PFSK-1 (cell line): ENCODE measurements at regions not wholly inside any gene's neighbourhood (a gene's known extent, or its start where the extent isn't known, plus 50 kb on each side); places are given as distances from the start of the nearest gene placed in this dataset.

Experiments used
- FOXP2 ChIP-seq: optimal IDR thresholded peaks from 2 replicates; pipeline ENCODE3; 2011; ENCODE audit warnings: borderline replicate concordance, control low read depth, inconsistent platforms; ENCODE audit not compliant: insufficient read depth; ENCODE audit errors: extremely low read length, extremely low read depth
- POLR2AphosphoS5 ChIP-seq: IDR thresholded peaks from 2 replicates; pipeline ENCODE4 v1.6.1; 2012; ENCODE audit warnings: low read depth, mild to moderate bottlenecking, control low read depth, low read length, moderate library complexity
- SIN3A ChIP-seq: IDR thresholded peaks from 2 replicates; pipeline ENCODE4 v1.6.1; 2012; ENCODE audit warnings: mild to moderate bottlenecking, low read length, moderate library complexity, borderline replicate concordance; ENCODE audit not compliant: insufficient read depth
- TAF1 ChIP-seq: IDR thresholded peaks from 2 replicates; pipeline ENCODE4 v1.6.1; 2012; ENCODE audit warnings: low read length, control low read depth, borderline replicate concordance; ENCODE audit not compliant: insufficient read depth
- TF ChIP-seq, protein P1 (sequence below), 2 experiments: IDR thresholded peaks; 2 replicates each; pipeline versions ENCODE4 v1.6.1 to v1.8.0; 2011 to 2012; ENCODE audit warnings: low read depth in 2 of 2, low read length in 2 of 2, control low read depth in 1 of 2, inconsistent platforms in 1 of 2, mild to moderate bottlenecking in 1 of 2, moderate library complexity in 1 of 2; ENCODE audit not compliant: insufficient read depth in 1 of 2

DNA sequence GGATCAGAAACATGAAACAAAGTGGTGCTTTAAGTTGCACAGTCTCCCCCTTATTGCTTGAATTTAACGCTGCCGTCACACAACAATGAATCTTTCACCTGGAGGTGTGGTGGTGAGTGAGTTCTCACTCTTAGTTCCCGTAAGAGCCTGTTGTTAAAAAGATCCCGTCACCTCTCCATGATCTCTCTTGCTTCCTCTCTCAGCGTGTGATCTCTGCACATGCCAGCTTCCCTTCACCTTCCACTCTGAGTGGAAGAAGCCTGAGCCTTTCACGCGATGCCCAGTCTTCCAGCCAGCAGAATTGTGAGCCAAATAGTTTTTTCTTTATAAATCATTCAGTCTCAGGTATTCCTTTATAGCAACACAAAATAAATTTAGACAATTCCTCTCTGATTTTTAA is 136.7 kb upstream of the CHL1 start:
- TF ChIP-seq FOXP2 (no peak), SIN3A (no peak), TAF1 (no peak), POLR2AphosphoS5 (no peak)
- TF ChIP-seq, protein P1, sequence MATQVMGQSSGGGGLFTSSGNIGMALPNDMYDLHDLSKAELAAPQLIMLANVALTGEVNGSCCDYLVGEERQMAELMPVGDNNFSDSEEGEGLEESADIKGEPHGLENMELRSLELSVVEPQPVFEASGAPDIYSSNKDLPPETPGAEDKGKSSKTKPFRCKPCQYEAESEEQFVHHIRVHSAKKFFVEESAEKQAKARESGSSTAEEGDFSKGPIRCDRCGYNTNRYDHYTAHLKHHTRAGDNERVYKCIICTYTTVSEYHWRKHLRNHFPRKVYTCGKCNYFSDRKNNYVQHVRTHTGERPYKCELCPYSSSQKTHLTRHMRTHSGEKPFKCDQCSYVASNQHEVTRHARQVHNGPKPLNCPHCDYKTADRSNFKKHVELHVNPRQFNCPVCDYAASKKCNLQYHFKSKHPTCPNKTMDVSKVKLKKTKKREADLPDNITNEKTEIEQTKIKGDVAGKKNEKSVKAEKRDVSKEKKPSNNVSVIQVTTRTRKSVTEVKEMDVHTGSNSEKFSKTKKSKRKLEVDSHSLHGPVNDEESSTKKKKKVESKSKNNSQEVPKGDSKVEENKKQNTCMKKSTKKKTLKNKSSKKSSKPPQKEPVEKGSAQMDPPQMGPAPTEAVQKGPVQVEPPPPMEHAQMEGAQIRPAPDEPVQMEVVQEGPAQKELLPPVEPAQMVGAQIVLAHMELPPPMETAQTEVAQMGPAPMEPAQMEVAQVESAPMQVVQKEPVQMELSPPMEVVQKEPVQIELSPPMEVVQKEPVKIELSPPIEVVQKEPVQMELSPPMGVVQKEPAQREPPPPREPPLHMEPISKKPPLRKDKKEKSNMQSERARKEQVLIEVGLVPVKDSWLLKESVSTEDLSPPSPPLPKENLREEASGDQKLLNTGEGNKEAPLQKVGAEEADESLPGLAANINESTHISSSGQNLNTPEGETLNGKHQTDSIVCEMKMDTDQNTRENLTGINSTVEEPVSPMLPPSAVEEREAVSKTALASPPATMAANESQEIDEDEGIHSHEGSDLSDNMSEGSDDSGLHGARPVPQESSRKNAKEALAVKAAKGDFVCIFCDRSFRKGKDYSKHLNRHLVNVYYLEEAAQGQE (IDR thresholded peaks at IDR 0.05; ENCODE audit: insufficient read depth in 1 of 2, low read depth in 2 of 2, low read length in 2 of 2), result no peak

DNA sequence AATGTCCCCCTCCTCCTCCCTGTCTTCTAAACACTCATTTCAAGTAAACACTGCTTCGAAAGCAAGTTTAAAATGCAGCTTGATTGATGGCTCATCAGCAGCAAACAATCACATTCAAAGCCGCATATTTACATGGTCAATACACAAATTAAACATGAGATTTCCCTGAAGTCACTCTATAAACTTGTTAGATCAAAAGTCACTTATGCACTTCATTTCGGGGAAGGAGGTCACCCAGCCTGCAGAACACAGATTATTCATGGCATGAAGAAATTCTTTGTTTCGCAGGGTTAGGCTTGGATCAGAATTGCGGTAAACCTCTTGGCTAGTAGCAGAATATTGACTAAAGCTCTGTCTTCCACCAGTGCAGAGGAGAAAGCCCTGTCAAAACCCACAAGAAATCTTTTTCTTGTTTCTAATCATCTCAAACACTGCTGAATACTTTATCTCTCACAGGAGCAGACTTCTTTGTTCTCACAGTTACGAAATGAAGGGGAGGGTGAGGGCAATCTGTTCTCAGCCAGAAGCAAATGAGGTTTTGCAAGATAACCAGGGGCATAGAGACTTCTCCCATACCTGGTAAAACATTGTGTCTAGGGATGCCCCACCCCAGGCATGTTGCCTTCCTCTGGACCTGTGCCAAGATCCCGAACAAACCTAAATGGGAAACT is 133.3 kb upstream of the CHL1 start:
- TF ChIP-seq POLR2AphosphoS5 (no peak), SIN3A (no peak), FOXP2 (no peak), TAF1 (no peak)
- TF ChIP-seq, protein P1 (IDR thresholded peaks at IDR 0.05; ENCODE audit: insufficient read depth in 1 of 2, low read depth in 2 of 2, low read length in 2 of 2), result no peak

DNA sequence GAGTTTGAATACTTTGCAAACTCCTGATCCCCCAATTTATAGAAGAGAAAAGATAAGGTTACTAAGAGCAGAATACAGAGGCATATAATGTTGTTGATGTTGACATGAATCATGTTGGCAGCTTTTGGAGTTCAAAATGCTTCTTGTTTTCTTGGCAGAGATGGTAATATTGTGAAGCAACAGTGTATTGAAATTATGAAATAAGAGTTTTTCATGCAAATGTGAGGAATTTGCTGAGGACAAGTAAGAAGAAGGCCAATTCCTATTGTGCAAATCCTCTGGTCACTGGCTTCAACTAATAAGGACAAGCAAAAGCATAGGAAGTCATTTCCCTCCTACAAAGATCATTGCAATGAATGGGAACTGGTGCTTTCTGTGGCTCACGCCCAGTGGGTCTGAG is 126.9 kb upstream of the CHL1 start:
- TF ChIP-seq SIN3A (no peak), FOXP2 (no peak), POLR2AphosphoS5 (no peak), TAF1 (no peak)
- TF ChIP-seq, protein P1 (IDR thresholded peaks at IDR 0.05; ENCODE audit: insufficient read depth in 1 of 2, low read depth in 2 of 2, low read length in 2 of 2), result no peak

DNA sequence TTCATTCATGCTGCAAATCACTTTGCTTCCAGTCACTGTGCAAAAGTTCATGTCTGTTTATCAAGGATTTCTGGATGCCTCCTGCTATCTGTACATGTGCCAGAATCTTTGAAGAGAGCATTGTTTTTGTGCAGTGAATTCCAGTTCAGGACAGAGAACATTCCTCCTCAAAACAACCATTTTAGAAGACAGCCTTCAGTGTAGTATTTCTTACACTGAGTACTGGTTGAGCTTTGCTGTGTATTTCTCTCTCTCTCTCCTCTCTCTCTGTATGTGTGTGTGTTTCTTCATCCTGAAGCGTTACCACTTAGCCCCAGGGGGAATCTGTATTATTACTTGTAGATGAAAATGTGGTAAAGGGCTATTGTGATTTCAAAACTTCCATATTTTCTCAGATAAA is 123.8 kb upstream of the CHL1 start:
- TF ChIP-seq POLR2AphosphoS5, result no peak
- TF ChIP-seq, protein P1 (IDR thresholded peaks at IDR 0.05; ENCODE audit: insufficient read depth in 1 of 2, low read depth in 2 of 2, low read length in 2 of 2), result no peak

DNA sequence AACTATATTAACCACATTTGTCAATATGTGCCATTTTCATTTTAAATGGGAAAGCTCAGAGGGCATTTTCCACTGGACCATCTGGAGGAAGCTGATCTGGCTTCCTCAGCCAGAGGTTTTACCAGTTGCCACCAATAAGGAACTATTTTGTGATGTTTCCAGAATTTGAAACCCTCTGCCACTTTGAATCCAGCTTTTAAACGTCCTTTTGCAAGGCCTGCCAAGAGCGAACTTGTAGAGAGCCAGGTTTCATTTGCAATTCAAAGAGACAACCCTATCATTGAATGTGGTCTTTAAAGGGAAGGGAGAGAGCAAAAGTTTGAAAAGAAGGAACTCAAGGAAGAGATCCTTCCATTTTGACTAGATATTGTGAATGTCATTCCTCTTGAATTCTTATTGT is 123.3 kb upstream of the CHL1 start:
- TF ChIP-seq, protein P1 (IDR thresholded peaks at IDR 0.05; ENCODE audit: insufficient read depth in 1 of 2, low read depth in 2 of 2, low read length in 2 of 2), result no peak
- TF ChIP-seq TAF1, result no peak
- no peak for TF ChIP-seq POLR2AphosphoS5
- TF ChIP-seq SIN3A, result no peak
- TF ChIP-seq FOXP2, result no peak
